IMR-90 (cell line): ENCODE measurements at regions not wholly inside any gene's neighbourhood (a gene's known extent, or its start where the extent isn't known, plus 50 kb on each side); places are given as distances from the start of the nearest gene placed in this dataset.

ENCODE experiments used
- ATAC-seq: fragments of 200-7000 bp; cut with Tn5 transposase; 2 replicates; pipeline ENCODE4 v1.9.1; 2020; ENCODE audit warnings: low read depth, mild to moderate bottlenecking, moderate library complexity
- BruUV-seq: library from RNA; stranded (reverse); fragments of 400-500 nt; replicated peaks from 2 replicates; lab custom pipeline; 2021; lab: Mats Ljungman, UMichigan
- CTCF ChIA-PET: fragments of 300-600 bp; formaldehyde crosslinking; extraction: SDS; loops from one replicate; lab custom pipeline; 2021; ENCODE audit warnings: antibody characterized with exemption; lab: Yijun Ruan, JAX
- POLR2A ChIA-PET: fragments of 300-600 bp; sonication (Branson Sonifier 250); formaldehyde crosslinking; loops from one replicate; lab custom pipeline; 2022; ENCODE audit warnings: antibody characterized with exemption; ENCODE audit not compliant: unreplicated experiment; lab: Charles Lee
- DNase-seq: peaks from one replicate; pipeline ENCODE4 v3.0.0; 2013
- H2AFZ ChIP-seq: replicated peaks from 2 replicates; pipeline ENCODE3; 2013; ENCODE audit warnings: low read length, mild to moderate bottlenecking; ENCODE audit not compliant: poor library complexity
- H2AK5ac ChIP-seq: 2 replicates; pipeline ENCODE4 v1.6.1; 2013; ENCODE audit warnings: low read depth, low read length, inconsistent platforms
- H2AK9ac ChIP-seq: replicated peaks from 2 replicates; pipeline ENCODE3; 2013; ENCODE audit warnings: mild to moderate bottlenecking, low read depth, low read length, moderate library complexity; ENCODE audit not compliant: poor library complexity
- H2BK120ac ChIP-seq: 2 replicates; pipeline ENCODE4 v1.6.1; 2013; ENCODE audit warnings: low read depth, low read length, inconsistent platforms
- H2BK15ac ChIP-seq: 3 replicates; pipeline ENCODE4 v1.6.1; 2013; ENCODE audit warnings: low read depth, low read length, inconsistent platforms
- H2BK20ac ChIP-seq: 2 replicates; pipeline ENCODE4 v1.6.1; 2013; ENCODE audit warnings: low read depth, mild to moderate bottlenecking, inconsistent platforms, low read length, moderate library complexity
- H2BK5ac ChIP-seq: 2 replicates; pipeline ENCODE4 v1.6.1; 2013; ENCODE audit warnings: mild to moderate bottlenecking, low read depth, low read length, inconsistent platforms; ENCODE audit not compliant: poor library complexity, severe bottlenecking
- H3K14ac ChIP-seq: replicated peaks from 2 replicates; pipeline ENCODE4 v1.6.1; 2013; ENCODE audit warnings: low read depth, low read length, inconsistent platforms
- H3K18ac ChIP-seq: 2 replicates; pipeline ENCODE4 v1.6.1; 2013; ENCODE audit warnings: low read depth, low read length, control low read depth
- H3K23ac ChIP-seq: 2 replicates; pipeline ENCODE4 v1.6.1; 2013; ENCODE audit warnings: low read depth, low read length, inconsistent platforms
- H3K27ac ChIP-seq: 2 replicates; pipeline ENCODE4 v1.5.1; 2013; ENCODE audit warnings: mild to moderate bottlenecking, control low read depth, low read length; ENCODE audit not compliant: insufficient read depth
- H3K27me3 ChIP-seq: 2 replicates; pipeline ENCODE4 v1.6.1; 2013; ENCODE audit warnings: low read length; ENCODE audit not compliant: control insufficient read depth, insufficient read depth
- H3K36me3 ChIP-seq: 2 replicates; pipeline ENCODE4 v1.6.1; 2013; ENCODE audit warnings: low read length, mixed read lengths; ENCODE audit not compliant: control insufficient read depth, insufficient read depth
- H3K4ac ChIP-seq: 2 replicates; pipeline ENCODE4 v1.6.1; 2013; ENCODE audit warnings: low read depth, low read length, inconsistent platforms
- H3K4me1 ChIP-seq: 2 replicates; pipeline ENCODE4 v1.6.1; 2013; ENCODE audit warnings: low read length, mixed read lengths; ENCODE audit not compliant: control insufficient read depth, insufficient read depth
- H3K4me2 ChIP-seq: 2 replicates; pipeline ENCODE4 v1.6.1; 2013; ENCODE audit warnings: low read depth, mild to moderate bottlenecking, control low read depth, low read length, moderate library complexity
- H3K4me3 ChIP-seq: 2 replicates; pipeline ENCODE4 v1.5.1; 2013; ENCODE audit warnings: low read depth, mild to moderate bottlenecking, control low read depth, low read length, moderate library complexity; ENCODE audit not compliant: insufficient read depth
- H3K56ac ChIP-seq: 2 replicates; pipeline ENCODE4 v1.6.1; 2013; ENCODE audit warnings: low read length, inconsistent platforms; ENCODE audit not compliant: insufficient read depth; ENCODE audit errors: extremely low read depth
- H3K79me1 ChIP-seq, 2 experiments: 2 replicates each; pipeline ENCODE4 v1.6.1; 2013; ENCODE audit warnings: low read length in 2 of 2, inconsistent platforms in 1 of 2, low read depth in 1 of 2
- H3K9ac ChIP-seq: 2 replicates; pipeline ENCODE4 v1.6.1; 2013; ENCODE audit warnings: low read depth, low read length, control low read depth
- H3K9me1 ChIP-seq: 2 replicates; pipeline ENCODE4 v1.6.1; 2013; ENCODE audit warnings: low read length, inconsistent platforms; ENCODE audit not compliant: insufficient read depth
- H3K9me3 ChIP-seq: 2 replicates; pipeline ENCODE4 v1.6.1; 2013; ENCODE audit warnings: low read length; ENCODE audit not compliant: control insufficient read depth, insufficient read depth
- H4K20me1 ChIP-seq: 2 replicates; pipeline ENCODE4 v1.6.1; 2013; ENCODE audit warnings: low read length, inconsistent platforms; ENCODE audit not compliant: insufficient read depth
- H4K5ac ChIP-seq: 2 replicates; pipeline ENCODE4 v1.6.1; 2013; ENCODE audit warnings: mild to moderate bottlenecking, low read depth, low read length, control low read depth
- H4K8ac ChIP-seq, 2 experiments: 2 replicates each; pipeline ENCODE4 v1.6.1; 2013; ENCODE audit warnings: low read depth in 2 of 2, low read length in 2 of 2, control low read depth in 1 of 2, inconsistent platforms in 1 of 2
- H4K91ac ChIP-seq: 2 replicates; pipeline ENCODE4 v1.6.1; 2013; ENCODE audit warnings: low read depth, low read length, inconsistent platforms; ENCODE audit not compliant: insufficient read depth
- BHLHE40 ChIP-seq: fragments of 150-350 bp; IDR thresholded peaks from 2 replicates; pipeline ENCODE4 v1.6.1; 2016; ENCODE audit warnings: mild to moderate bottlenecking, low read depth, low read length
- CEBPB ChIP-seq: IDR thresholded peaks from 2 replicates; pipeline ENCODE4 v1.6.1; 2012; ENCODE audit warnings: low read depth, low read length, improper control_type of control experiment
- CHD1 ChIP-seq: IDR thresholded peaks from 2 replicates; pipeline ENCODE4 v1.6.1; 2012; ENCODE audit warnings: low read depth, low read length, improper control_type of control experiment
- FOS ChIP-seq: fragments of 150-350 bp; IDR thresholded peaks from 2 replicates; pipeline ENCODE4 v1.6.1; 2016; ENCODE audit warnings: low read depth, low read length
- MAFK ChIP-seq: IDR thresholded peaks from 2 replicates; pipeline ENCODE4 v1.6.1; 2012; ENCODE audit warnings: low read depth, low read length, improper control_type of control experiment
- MAZ ChIP-seq: IDR thresholded peaks from 2 replicates; pipeline ENCODE4 v1.6.1; 2012; ENCODE audit warnings: low read depth, mild to moderate bottlenecking, low read length, improper control_type of control experiment, moderate library complexity, borderline replicate concordance
- MXI1 ChIP-seq: IDR thresholded peaks from 2 replicates; pipeline ENCODE4 v1.6.1; 2012; ENCODE audit warnings: low read depth, mild to moderate bottlenecking, low read length, moderate library complexity, borderline replicate concordance
- NFE2L2 ChIP-seq: fragments of 150-350 bp; IDR thresholded peaks from 2 replicates; pipeline ENCODE4 v1.6.1; 2016; ENCODE audit warnings: low read depth, mild to moderate bottlenecking, low read length
- POLR2A ChIP-seq: IDR thresholded peaks from 2 replicates; pipeline ENCODE4 v1.6.1; 2012; ENCODE audit warnings: mild to moderate bottlenecking, low read depth, low read length
- RAD21 ChIP-seq: IDR thresholded peaks from 2 replicates; pipeline ENCODE4 v1.6.1; 2012; ENCODE audit warnings: low read length, improper control_type of control experiment
- RCOR1 ChIP-seq: IDR thresholded peaks from 2 replicates; pipeline ENCODE4 v1.6.1; 2012; ENCODE audit warnings: mild to moderate bottlenecking, low read length, improper control_type of control experiment; ENCODE audit not compliant: insufficient replicate concordance
- RFX5 ChIP-seq: IDR thresholded peaks from 2 replicates; pipeline ENCODE4 v1.8.0; 2012; ENCODE audit warnings: low read depth, mild to moderate bottlenecking, low read length, moderate library complexity
- SMC3 ChIP-seq: fragments of 150-350 bp; IDR thresholded peaks from 2 replicates; pipeline ENCODE4 v1.6.1; 2016; ENCODE audit warnings: low read depth, mild to moderate bottlenecking, antibody characterized with exemption, low read length, moderate library complexity
- dilution Hi-C: fragments of 300-500 bp; cut with HindIII; formaldehyde crosslinking; loops from one replicate; pipeline ENCODE4 v1.14.3; 2018; ENCODE audit warnings: low sequenced_read_pairs; ENCODE audit not compliant: unreplicated experiment
- in situ Hi-C: fragments of 300-500 bp; cut with MboI; formaldehyde crosslinking; loops from 3 replicates; pipeline ENCODE4 v1.14.3; 2019; ENCODE audit warnings: low sequenced_read_pairs, inconsistent platforms, mixed read lengths
- intact Hi-C: fragments of 100-400 bp; cut with micrococcal nuclease; formaldehyde crosslinking; loops from 2 replicates; pipeline ENCODE4 v1.10.0; 2022
- TF ChIP-seq, protein P1 (sequence below): fragments of 150-350 bp; IDR thresholded peaks from 2 replicates; pipeline ENCODE4 v1.6.1; 2017; ENCODE audit warnings: mild to moderate bottlenecking, antibody characterized with exemption, low read length, low read depth
- TF ChIP-seq, protein P2 (sequence below): fragments of 150-350 bp; IDR thresholded peaks from 2 replicates; pipeline ENCODE4 v1.6.1; 2016; ENCODE audit warnings: low read depth, mild to moderate bottlenecking, low read length, moderate library complexity, borderline replicate concordance
- TF ChIP-seq, protein P3 (sequence below): conservative IDR thresholded peaks from 2 replicates; pipeline ENCODE4 v1.5.1; 2012; ENCODE audit warnings: mild to moderate bottlenecking, low read depth, low read length, improper control_type of control experiment

DNA sequence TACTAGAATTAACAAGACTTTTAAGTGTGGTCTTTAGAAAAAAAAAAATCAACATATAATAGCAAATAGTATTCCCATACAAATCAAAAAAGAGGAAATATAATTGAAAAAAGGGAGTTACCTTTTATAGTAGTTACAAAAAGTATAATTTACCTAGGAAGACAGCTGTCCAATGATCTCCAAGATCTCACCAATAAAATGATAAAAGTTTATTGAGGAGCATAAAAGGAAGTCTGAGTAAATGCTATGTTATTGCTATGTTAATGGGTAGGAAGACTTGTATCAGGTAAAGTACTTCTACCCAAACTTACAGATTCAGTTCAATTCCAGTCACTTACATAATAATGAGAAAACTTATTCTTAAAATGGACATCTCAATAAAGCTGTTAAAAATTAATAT lies 379.0 kb upstream of the TPM1 start:
- H3K4me2 ChIP-seq = no peak overlapping the region
- ChIA-PET POLR2A (no interaction called here), CTCF (no interaction called here)
- H3K4ac ChIP-seq = no peak overlapping the region
- H2AK9ac ChIP-seq = no peak overlapping the region
- H3K9me3 ChIP-seq = peaks cover 2% of the 10 kb centered on the region; the same call in 1 of the 2 replicates
- no peak overlapping the region for H3K23ac ChIP-seq
- no peak overlapping the region for H4K8ac ChIP-seq
- H2BK20ac ChIP-seq = no peak overlapping the region
- H3K79me1 ChIP-seq = no peaks in the 10 kb centered on the region
- H4K5ac ChIP-seq = no peak overlapping the region
- H2AFZ ChIP-seq = no peak overlapping the region
- H3K14ac ChIP-seq = no peak overlapping the region
- no peak for TF ChIP-seq RAD21
- TF ChIP-seq, protein P1, sequence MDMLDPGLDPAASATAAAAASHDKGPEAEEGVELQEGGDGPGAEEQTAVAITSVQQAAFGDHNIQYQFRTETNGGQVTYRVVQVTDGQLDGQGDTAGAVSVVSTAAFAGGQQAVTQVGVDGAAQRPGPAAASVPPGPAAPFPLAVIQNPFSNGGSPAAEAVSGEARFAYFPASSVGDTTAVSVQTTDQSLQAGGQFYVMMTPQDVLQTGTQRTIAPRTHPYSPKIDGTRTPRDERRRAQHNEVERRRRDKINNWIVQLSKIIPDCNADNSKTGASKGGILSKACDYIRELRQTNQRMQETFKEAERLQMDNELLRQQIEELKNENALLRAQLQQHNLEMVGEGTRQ = no peak
- no peak for TF ChIP-seq NFE2L2
- no peak for TF ChIP-seq SMC3
- TF ChIP-seq CHD1 = no peak
- no peak for TF ChIP-seq FOS
- TF ChIP-seq RFX5 = no peak
- TF ChIP-seq MAFK = no peak
- TF ChIP-seq, protein P2, sequence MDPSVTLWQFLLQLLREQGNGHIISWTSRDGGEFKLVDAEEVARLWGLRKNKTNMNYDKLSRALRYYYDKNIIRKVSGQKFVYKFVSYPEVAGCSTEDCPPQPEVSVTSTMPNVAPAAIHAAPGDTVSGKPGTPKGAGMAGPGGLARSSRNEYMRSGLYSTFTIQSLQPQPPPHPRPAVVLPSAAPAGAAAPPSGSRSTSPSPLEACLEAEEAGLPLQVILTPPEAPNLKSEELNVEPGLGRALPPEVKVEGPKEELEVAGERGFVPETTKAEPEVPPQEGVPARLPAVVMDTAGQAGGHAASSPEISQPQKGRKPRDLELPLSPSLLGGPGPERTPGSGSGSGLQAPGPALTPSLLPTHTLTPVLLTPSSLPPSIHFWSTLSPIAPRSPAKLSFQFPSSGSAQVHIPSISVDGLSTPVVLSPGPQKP = no peak
- no peak for TF ChIP-seq RCOR1
- no peak for TF ChIP-seq BHLHE40
- TF ChIP-seq POLR2A = no peak
- TF ChIP-seq MAZ = no peak
- no peak for TF ChIP-seq MXI1
- no peak for TF ChIP-seq CEBPB
- TF ChIP-seq, protein P3, sequence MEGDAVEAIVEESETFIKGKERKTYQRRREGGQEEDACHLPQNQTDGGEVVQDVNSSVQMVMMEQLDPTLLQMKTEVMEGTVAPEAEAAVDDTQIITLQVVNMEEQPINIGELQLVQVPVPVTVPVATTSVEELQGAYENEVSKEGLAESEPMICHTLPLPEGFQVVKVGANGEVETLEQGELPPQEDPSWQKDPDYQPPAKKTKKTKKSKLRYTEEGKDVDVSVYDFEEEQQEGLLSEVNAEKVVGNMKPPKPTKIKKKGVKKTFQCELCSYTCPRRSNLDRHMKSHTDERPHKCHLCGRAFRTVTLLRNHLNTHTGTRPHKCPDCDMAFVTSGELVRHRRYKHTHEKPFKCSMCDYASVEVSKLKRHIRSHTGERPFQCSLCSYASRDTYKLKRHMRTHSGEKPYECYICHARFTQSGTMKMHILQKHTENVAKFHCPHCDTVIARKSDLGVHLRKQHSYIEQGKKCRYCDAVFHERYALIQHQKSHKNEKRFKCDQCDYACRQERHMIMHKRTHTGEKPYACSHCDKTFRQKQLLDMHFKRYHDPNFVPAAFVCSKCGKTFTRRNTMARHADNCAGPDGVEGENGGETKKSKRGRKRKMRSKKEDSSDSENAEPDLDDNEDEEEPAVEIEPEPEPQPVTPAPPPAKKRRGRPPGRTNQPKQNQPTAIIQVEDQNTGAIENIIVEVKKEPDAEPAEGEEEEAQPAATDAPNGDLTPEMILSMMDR = no peak
- DNase-seq = no peak
- H3K4me1 ChIP-seq = peaks cover 5% of the 10 kb centered on the region
- no peaks in the 10 kb centered on the region for H4K20me1 ChIP-seq
- no peak overlapping the region for H2BK5ac ChIP-seq
- H2BK15ac ChIP-seq = no peak overlapping the region
- no peak overlapping the region for H4K91ac ChIP-seq
- intact Hi-C loops = no loop called here
- H3K9me1 ChIP-seq = peaks cover 4% of the 10 kb centered on the region; the same call in 1 of the 2 replicates
- H3K56ac ChIP-seq = no peak overlapping the region
- no peak overlapping the region for H3K27ac ChIP-seq
- H3K4me3 ChIP-seq = no peak overlapping the region
- BruUV-seq = no TSS peak
- H2AK5ac ChIP-seq = no peak overlapping the region
- ATAC-seq = no peak
- H3K9ac ChIP-seq = no peak overlapping the region
- H3K27me3 ChIP-seq = no peaks in the 10 kb centered on the region
- dilution Hi-C loops = no loop called here
- peaks cover 4% of the 10 kb centered on the region for H3K36me3 ChIP-seq
- in situ Hi-C loops = no loop called here
- no peak overlapping the region for H3K18ac ChIP-seq
- H2BK120ac ChIP-seq = no peak overlapping the region
